CD4-positive, CD25-positive, alpha-beta regulatory T cell (primary cell): ENCODE measurements at regions not wholly inside any gene's neighbourhood (a gene's known extent, or its start where the extent isn't known, plus 50 kb on each side); places are given as distances from the start of the nearest gene placed in this dataset.
A peak's percentile ranks its signal among the peaks of the same experiment; 100 is the strongest.

ENCODE experiments used
- ATAC-seq, 2 donors: fragments of 150-1000 bp; cut with Tn5 transposase; one replicate each; pipeline ENCODE4 v1.10.0; 2021; ENCODE audit warnings: low read depth in 2 of 2, moderate number of reproducible peaks in 2 of 2, moderate library complexity in 1 of 2
- DNase-seq, 3 donors: peaks; one replicate each; pipeline versions ENCODE4 v3.0.0 to v3.0.0-alpha.2; 2012 to 2022; ENCODE audit warnings: mixed read lengths in 1 of 3
- H3K27ac ChIP-seq: one replicate; pipeline ENCODE4 v1.7.0; 2013; ENCODE audit warnings: mild to moderate bottlenecking, low read length; ENCODE audit not compliant: insufficient read depth, poor library complexity, severe bottlenecking
- H3K27me3 ChIP-seq: one replicate; pipeline ENCODE4 v1.7.0; 2013; ENCODE audit warnings: low read length; ENCODE audit not compliant: control insufficient read depth, insufficient read depth
- H3K36me3 ChIP-seq: one replicate; pipeline ENCODE4 v1.7.0; 2013; ENCODE audit warnings: mild to moderate bottlenecking, low read length, moderate library complexity; ENCODE audit not compliant: control insufficient read depth, insufficient read depth
- H3K4me1 ChIP-seq: 2 replicates; pipeline ENCODE4 v1.7.0; 2013; ENCODE audit warnings: mild to moderate bottlenecking, low read length; ENCODE audit not compliant: insufficient read depth, control insufficient read depth, poor library complexity, severe bottlenecking
- H3K4me3 ChIP-seq: one replicate; pipeline ENCODE4 v1.7.0; 2013; ENCODE audit warnings: low read depth, mild to moderate bottlenecking, low read length, moderate library complexity
- H3K9me3 ChIP-seq, 2 experiments: 1 replicate in 1 of 2; 2 replicates in 1 of 2; pipeline ENCODE4 v1.7.0; 2013; ENCODE audit warnings: low read length in 2 of 2, mild to moderate bottlenecking in 1 of 2, moderate library complexity in 1 of 2; ENCODE audit not compliant: control insufficient read depth in 2 of 2
- H3K27ac Mint-ChIP-seq, 3 donors: one replicate each; pipeline ENCODE4 v1.8.0; 2020 to 2022; ENCODE audit warnings: mild to moderate bottlenecking in 3 of 3, mixed read lengths in 3 of 3, moderate library complexity in 2 of 3
- H3K27me3 Mint-ChIP-seq: one replicate; pipeline ENCODE4 v1.8.0; 2022; ENCODE audit warnings: mild to moderate bottlenecking, mixed read lengths
- H3K36me3 Mint-ChIP-seq: one replicate; pipeline ENCODE4 v1.8.0; 2020; ENCODE audit warnings: mixed read lengths
- H3K4me1 Mint-ChIP-seq, 4 donors: one replicate each; pipeline ENCODE4 v1.8.0; 2020 to 2022; ENCODE audit warnings: mixed read lengths in 4 of 4, mild to moderate bottlenecking in 1 of 4
- H3K4me3 Mint-ChIP-seq, 4 donors: one replicate each; pipeline ENCODE4 v1.8.0; 2020 to 2022; ENCODE audit warnings: mild to moderate bottlenecking in 4 of 4, mixed read lengths in 4 of 4, moderate library complexity in 3 of 4
- H3K9me3 Mint-ChIP-seq, 7 donors: one replicate each; pipeline ENCODE4 v1.8.0; 2020 to 2022; ENCODE audit warnings: mixed read lengths in 7 of 7, mild to moderate bottlenecking in 3 of 7, moderate library complexity in 2 of 7

DNA sequence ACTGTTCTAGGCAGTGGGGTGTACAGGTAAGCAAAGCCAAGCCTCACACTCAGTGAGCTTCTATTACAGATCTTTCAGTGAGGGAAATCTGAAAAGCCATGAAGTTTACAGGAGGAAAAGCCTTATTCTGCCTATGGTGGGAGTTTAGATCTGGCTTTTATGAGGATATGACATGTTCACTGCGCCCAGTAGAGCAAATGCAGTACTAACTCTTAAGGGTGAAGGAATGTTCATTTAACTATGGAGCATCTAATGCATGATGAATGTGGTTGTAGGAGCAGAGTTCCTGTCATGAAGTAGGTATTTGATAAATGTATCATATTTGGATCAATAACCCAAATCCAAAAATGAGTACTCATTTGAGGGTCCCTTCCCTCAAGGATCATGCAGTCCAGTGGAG is 230.2 kb upstream of the PAPPA start:
- no peak overlapping the region for H3K27ac ChIP-seq
- H3K4me1 ChIP-seq = no peaks in the 10 kb centered on the region
- Mint-ChIP-seq H3K27me3 (no peaks in the 10 kb centered on the region), H3K36me3 (no peaks in the 10 kb centered on the region), H3K4me3 (no peak overlapping the region), H3K9me3 (peaks cover 0 to 12% (median 4%) of the 10 kb centered on the region in 7 donors), H3K27ac (no peak overlapping the region), H3K4me1 (no peaks in the 10 kb centered on the region)
- H3K36me3 ChIP-seq = no peaks in the 10 kb centered on the region
- H3K9me3 ChIP-seq = no peaks in the 10 kb centered on the region
- ATAC-seq (no peak), DNase-seq (no peak)
- H3K4me3 ChIP-seq = no peak overlapping the region
- H3K27me3 ChIP-seq = no peaks in the 10 kb centered on the region

DNA sequence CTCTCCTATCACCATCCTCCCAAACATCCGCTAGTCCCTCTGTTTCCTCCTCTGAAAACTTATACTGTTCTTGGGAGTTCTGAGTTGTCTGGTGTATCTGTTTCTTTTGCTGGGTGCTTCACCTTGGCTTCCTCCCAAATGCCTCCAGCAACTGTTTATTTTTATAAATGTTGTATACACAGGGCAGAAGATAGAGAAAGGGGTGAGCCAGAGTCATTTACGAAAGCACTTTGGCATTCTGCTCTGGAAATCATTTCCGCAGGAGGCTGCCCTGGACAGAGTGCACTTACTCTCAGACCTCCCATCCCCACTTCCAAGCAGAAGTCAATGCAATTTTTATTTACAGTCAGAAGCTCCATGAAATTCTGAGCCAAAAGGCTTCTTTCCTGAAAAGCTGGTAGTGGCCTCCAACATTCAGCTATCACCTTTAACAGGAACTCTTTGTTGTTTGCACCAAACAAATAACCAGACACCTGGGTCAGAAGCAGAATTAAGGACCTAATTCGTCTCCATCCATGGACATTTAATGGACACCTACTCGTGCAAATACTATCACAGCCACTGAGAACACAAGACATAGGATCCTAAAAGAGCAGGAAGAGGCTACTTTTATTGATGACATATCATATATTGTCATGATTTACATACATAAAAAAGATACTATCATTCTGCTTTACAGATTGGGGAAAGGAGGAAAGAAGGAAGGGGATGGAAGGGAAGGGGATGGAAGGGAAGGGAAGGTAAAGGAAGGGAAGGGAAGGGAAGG is 229.5 kb upstream of the PAPPA start:
- Mint-ChIP-seq H3K4me1 (no peaks in the 10 kb centered on the region), H3K27me3 (no peaks in the 10 kb centered on the region), H3K9me3 (peaks cover 0 to 12% (median 4%) of the 10 kb centered on the region in 7 donors), H3K4me3 (no peak overlapping the region), H3K27ac (peak overlapping the region in 1 of 3 donors; percentile 84), H3K36me3 (no peaks in the 10 kb centered on the region)
- DNase-seq = no peak
- Histone ChIP-seq H3K9me3 (no peaks in the 10 kb centered on the region), H3K27ac (no peak overlapping the region), H3K4me1 (no peaks in the 10 kb centered on the region), H3K4me3 (no peak overlapping the region), H3K27me3 (no peaks in the 10 kb centered on the region), H3K36me3 (no peaks in the 10 kb centered on the region)
- no peak for ATAC-seq

DNA sequence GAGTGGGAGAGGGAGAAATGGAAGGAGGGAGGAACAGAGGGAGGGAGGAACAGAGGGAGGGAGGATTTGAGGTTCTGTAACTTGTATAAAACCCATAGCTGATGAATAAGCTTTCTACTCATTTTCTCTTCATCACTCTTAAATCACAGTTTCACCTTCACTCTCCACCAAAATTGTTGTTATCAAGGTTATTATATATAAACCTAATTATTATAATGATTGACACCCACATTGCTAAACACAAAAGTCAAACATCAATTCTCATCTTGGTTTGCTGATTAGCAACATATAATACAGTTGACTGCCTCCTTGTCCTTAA is 229.0 kb upstream of the PAPPA start:
- Mint-ChIP-seq H3K27ac (no peak overlapping the region), H3K36me3 (no peaks in the 10 kb centered on the region), H3K4me3 (no peak overlapping the region), H3K27me3 (no peaks in the 10 kb centered on the region), H3K9me3 (peaks cover 0 to 12% (median 4%) of the 10 kb centered on the region in 7 donors), H3K4me1 (no peaks in the 10 kb centered on the region)
- no peaks in the 10 kb centered on the region for H3K36me3 ChIP-seq
- no peaks in the 10 kb centered on the region for H3K4me1 ChIP-seq
- no peaks in the 10 kb centered on the region for H3K27me3 ChIP-seq
- no peak overlapping the region for H3K27ac ChIP-seq
- ATAC-seq (no peak), DNase-seq (no peak)
- no peaks in the 10 kb centered on the region for H3K9me3 ChIP-seq
- H3K4me3 ChIP-seq = no peak overlapping the region

DNA sequence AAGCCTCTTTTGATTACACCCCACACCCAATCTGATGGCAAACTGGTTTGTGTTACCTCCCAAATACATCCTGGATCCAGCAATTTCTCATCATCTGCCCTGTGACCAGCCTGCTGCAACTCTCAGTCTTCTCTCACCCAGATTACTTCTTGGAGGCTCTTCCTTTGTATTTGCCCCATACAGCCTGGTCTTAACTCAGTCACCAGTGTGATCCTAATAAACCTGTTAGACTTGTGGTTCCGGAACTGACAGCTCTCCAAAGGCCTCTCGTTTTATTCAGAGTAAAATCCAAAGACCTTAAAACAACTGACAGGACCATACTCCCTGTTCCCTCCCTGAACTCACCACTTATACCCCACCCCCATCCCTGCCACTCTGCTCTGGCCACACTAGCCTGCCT is 228.2 kb upstream of the PAPPA start:
- Histone ChIP-seq H3K4me3 (no peak overlapping the region), H3K27ac (no peak overlapping the region), H3K9me3 (no peaks in the 10 kb centered on the region), H3K36me3 (no peaks in the 10 kb centered on the region), H3K27me3 (no peaks in the 10 kb centered on the region), H3K4me1 (no peaks in the 10 kb centered on the region)
- Mint-ChIP-seq H3K27me3 (no peaks in the 10 kb centered on the region), H3K27ac (no peak overlapping the region), H3K4me3 (no peak overlapping the region), H3K36me3 (no peaks in the 10 kb centered on the region), H3K9me3 (peaks cover 0 to 12% (median 4%) of the 10 kb centered on the region in 7 donors), H3K4me1 (no peaks in the 10 kb centered on the region)
- DNase-seq = no peak
- no peak for ATAC-seq

DNA sequence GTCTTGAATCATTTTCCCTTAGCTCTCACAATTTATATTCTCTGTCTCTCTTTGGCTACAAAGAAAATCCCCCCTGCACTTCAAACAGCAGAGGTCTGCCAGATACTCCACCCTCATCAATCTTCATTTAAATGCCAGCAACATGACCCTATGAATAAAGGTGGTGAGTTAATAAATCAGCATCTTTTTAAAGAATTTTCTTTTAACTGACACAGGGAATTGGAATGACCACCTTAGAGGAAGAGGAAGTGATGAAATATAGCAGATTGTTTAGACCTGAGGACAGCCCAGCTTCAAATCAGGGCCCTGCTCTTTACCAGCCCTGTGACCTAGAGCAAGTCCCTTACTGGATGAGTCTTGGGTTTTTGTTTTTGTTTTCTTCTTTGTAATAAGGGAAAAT is 223.1 kb upstream of the PAPPA start:
- no peak overlapping the region for H3K27ac Mint-ChIP-seq
- Histone ChIP-seq H3K27me3 (no peaks in the 10 kb centered on the region), H3K27ac (no peak overlapping the region), H3K36me3 (no peaks in the 10 kb centered on the region), H3K4me1 (no peaks in the 10 kb centered on the region), H3K4me3 (no peak overlapping the region), H3K9me3 (no peaks in the 10 kb centered on the region)
- no peaks in the 10 kb centered on the region for H3K27me3 Mint-ChIP-seq
- peaks cover 0 to 10% (median 8%) of the 10 kb centered on the region in 7 donors for H3K9me3 Mint-ChIP-seq
- no peak for DNase-seq
- no peaks in the 10 kb centered on the region for H3K4me1 Mint-ChIP-seq
- ATAC-seq = no peak
- H3K4me3 Mint-ChIP-seq = no peak overlapping the region
- no peaks in the 10 kb centered on the region for H3K36me3 Mint-ChIP-seq

DNA sequence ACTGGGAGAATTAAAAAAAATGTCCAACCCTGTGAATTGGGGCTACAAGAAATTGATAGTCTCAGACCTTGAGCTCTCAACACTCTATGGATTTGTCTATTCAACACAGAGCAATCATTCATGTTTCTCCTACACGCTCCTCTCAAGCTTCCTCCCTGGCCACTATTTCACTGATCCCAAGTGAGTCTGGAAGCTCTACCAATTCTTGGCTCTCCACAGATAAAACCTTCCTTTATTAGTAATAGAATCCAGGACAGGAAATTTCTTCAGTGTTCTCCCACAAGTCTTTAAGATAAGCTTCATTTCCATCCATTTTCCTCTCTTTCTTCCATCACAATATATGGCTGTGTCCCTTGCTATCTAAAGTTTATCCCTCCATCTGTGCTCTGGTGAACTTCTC is 215.1 kb upstream of the PAPPA start:
- ATAC-seq (no peak), DNase-seq (no peak)
- Mint-ChIP-seq H3K27ac (no peak overlapping the region), H3K4me1 (no peaks in the 10 kb centered on the region), H3K27me3 (no peaks in the 10 kb centered on the region), H3K9me3 (peaks cover 0 to 14% (median 4%) of the 10 kb centered on the region in 7 donors), H3K4me3 (no peak overlapping the region), H3K36me3 (no peaks in the 10 kb centered on the region)
- H3K4me1 ChIP-seq = no peaks in the 10 kb centered on the region
- no peaks in the 10 kb centered on the region for H3K9me3 ChIP-seq
- H3K4me3 ChIP-seq = no peak overlapping the region
- H3K36me3 ChIP-seq = no peaks in the 10 kb centered on the region
- H3K27ac ChIP-seq = no peak overlapping the region
- no peaks in the 10 kb centered on the region for H3K27me3 ChIP-seq

DNA sequence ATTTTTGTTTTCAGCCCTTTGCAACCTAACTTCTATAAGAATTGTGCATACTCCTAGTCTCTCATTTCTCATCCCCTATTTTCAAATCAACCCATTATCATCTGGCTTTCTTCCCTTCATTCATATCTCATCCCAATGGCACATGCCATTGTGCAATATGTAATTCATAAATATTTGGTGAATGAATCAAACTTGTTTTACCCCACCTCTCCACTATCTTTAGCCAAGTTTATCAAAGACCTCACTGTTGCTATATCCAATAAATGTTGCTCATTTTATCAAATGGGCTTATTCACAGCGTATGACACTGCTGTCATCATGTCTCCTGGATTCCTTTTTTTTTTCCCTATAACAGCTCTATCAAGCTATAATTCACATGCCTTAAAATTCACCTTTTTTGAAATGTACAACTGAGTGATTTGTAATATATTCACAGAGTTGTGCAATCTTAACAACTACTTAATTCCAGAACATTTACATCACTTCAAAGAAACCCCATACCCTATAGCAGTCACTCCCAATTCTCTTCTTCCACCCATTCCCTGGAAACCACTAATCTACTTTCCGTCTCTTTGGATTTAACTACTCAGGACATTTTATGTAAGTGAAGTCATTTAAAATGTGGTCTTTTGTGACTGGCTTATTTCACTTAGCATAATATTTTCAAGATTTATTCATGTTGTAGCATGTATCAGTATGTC is 214.4 kb upstream of the PAPPA start:
- Histone ChIP-seq H3K36me3 (no peaks in the 10 kb centered on the region), H3K4me1 (no peaks in the 10 kb centered on the region), H3K9me3 (no peaks in the 10 kb centered on the region), H3K4me3 (no peak overlapping the region), H3K27ac (no peak overlapping the region), H3K27me3 (no peaks in the 10 kb centered on the region)
- Mint-ChIP-seq H3K4me3 (no peak overlapping the region), H3K9me3 (peaks cover 0 to 14% (median 4%) of the 10 kb centered on the region in 7 donors), H3K27me3 (no peaks in the 10 kb centered on the region), H3K36me3 (no peaks in the 10 kb centered on the region), H3K27ac (no peak overlapping the region), H3K4me1 (no peaks in the 10 kb centered on the region)
- DNase-seq = no peak
- ATAC-seq = no peak
